NCI-H446 treated with DMSO at 0.1 percent for 48 hours (cell line): ENCODE measurements at regions not wholly inside any gene's neighbourhood (a gene's known extent, or its start where the extent isn't known, plus 50 kb on each side); places are given as distances from the start of the nearest gene placed in this dataset.
A peak's percentile ranks its signal among the peaks of the same experiment; 100 is the strongest.

Experiments used
- DNase-seq: peaks from one replicate; lab custom pipeline; 2025; lab: John Stamatoyannopoulos, UW

DNA sequence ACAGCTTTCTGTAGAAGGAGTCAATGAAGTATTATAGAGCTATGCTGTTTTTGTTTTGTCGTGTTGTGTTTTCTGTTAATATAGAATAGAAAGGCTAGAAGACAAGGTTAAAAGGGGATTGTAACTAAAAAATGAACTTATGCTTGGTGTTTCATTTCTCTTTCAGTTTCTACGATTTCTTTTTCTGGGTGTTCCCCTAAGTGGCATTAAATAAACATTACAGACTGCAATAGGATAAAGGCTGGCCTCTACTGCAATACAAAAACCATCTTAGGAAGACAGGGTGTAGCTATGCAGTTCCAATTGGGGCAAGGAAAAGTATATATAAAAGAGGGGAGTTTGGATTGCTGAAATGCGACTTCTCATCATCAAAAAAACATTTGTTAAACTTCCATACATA lies 1609.7 kb upstream of the ACVR2A start:
- DNase-seq: no peak

DNA sequence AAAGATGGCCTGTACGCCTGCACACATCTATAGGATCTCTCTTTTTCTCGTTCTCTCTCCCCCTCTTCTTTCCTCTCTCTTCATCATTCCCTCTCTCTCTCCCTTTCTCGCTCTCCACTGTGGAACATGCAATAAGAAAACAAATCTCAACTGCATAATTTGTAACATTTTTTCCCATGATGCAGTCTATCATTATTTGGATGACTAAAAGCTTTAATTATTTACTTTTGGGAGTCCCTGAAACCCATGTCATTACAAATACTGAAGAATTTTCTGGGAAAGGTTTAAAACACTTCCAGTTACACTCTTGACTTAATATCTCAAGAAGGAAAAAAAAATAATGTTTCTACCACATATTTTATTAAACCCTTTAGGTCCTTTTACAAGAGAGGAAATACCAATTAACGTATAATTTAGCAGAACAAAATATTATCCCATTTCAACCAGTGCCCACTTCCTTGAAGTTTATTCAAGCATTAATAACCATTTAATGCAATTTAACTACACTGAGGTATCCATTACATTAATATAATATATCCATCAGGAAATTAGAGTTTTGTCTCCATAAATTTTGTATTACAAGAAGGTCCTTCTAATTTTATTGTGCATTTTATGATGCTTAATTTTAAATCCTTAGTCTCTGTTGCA lies 1615.2 kb upstream of the ACVR2A start:
- no peak for DNase-seq

DNA sequence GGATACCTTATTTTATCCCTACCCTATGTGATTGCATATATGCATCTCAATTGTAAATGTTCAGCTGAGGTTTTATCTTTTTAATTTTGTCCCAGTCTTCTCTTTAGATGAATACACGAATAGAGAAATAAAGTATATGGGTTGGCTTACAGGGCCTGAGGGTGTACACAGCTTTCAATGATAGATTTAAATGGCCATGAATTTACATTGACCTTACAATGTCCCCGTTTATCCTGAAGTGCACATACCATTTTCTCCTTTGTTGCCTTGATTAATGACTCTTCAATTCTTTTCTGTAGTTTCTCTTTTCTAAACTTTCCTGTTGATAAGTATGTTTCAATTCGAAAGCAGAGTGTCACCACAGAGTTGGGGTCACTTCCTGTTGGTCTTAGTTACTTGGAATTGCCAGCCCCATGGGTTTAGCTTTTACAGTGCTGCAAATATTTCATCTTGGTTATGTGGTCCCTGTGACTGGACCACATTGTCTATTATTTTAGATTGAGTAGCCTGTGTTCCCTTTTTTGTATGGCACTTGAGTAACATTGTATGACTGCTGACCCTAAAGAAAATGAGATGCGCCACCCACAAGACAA lies 1616.3 kb upstream of the ACVR2A start:
- DNase-seq: no peak

DNA sequence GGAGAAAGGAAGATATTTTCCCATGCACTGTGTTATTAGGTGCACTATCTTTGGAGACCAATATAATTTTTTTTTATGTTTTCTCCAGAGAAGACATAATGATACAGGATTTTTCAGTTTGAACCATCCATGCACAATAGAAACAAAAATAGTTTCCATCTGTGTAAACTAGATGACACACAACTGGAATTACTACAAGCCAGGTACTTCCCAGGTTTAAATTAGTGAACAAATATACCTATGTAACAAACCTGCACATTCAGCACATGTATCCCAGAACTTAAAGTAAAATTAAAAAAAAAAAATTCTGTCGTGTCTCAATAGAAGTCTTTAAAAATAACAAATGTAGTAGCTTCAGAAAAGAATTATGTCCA lies 1616.8 kb upstream of the ACVR2A start:
- no peak for DNase-seq

DNA sequence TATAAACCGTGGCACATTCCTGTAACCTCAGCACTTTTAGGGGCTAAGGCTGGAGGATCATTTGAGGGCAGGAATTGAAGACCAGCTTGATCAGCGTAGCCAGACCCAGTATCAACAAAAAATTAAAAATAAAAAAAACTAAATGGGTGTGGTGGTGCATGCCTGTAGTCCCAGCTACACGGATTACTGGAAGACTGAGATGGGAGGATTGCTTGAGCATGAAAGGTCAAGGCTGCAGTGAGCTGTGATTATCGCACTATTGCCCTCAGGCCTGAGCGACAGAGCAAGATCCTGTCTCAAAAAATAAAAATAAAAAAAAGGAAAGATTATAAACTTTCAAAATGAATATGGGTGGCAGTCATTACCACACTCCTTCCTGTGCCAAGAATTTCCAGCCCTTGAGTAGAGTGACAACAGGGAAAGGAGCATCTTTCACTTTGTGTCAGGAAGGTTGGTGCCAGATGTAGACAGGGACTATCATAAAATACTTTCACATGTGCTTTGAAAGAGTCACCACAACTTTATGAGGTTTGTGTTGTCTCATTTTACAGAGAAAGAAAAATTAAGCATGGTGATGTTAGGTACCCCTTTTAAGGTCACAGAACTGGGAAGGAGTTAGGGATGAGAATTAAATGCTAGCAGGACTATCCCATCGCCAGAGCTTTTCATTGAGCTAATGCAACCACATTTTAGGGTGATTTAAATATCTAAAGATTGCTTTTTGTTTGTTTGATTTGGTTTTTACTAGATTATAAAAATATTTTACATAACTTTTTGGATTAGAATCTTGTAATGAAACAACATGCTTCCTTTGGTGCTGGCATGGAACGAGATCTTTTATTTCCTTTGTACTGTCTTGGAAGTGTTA lies 1617.4 kb upstream of the ACVR2A start:
- no peak for DNase-seq

DNA sequence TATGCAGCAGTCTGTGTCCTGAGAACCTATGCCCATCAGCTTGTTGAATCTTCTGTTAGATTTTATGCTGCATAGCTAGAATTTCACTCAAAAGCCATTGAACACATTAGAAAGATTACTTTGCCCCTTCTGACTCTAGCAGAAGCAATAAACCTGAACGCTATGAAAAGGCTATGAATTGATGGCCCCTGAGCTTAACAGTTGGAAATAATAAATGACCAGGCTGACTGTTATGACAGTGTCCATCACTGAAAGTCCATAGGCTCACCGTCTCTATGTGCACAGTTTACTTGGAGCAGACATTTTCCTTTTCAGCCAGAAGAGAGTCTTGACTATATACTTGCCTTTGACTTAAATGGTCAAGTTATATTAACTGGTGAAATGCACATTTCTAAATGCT lies 1618.8 kb upstream of the ACVR2A start:
- no peak for DNase-seq

DNA sequence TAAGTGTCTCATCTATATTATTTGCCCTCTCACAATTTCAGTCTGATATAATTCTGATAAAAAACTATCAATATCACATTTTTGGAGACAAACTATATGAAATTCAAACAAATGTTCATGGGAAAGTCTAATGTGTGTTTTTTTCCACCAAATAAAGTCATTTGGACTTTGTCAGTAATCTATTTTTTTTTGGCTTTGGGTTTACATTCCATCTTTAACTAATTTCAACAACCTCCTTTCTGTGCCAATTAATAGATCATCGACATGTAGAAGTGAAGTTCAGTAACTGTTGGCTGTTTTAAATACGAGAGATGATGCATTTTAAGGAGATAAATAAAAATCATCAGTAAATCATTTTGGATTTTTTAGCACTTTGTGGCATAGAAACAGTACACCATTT lies 1623.0 kb upstream of the ACVR2A start:
- no peak for DNase-seq

DNA sequence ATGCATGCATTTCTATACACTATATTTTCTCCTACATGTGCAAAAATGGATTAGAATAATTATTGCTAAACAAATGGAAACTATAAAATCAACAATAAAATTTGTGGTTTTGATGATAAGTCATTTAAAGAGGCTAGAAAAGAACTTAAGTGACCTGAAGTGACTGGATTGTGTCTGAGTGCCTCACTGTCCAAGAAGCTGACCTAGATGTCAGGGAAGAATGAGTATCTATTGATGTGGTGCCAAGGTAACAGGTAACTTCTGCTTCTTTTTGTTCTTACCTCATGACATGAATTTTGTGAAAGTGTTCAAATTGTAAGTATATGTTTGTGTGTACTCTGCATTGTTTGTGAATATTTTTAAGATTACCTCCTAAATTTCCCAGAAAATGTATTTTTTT lies 1623.9 kb upstream of the ACVR2A start:
- no peak for DNase-seq

DNA sequence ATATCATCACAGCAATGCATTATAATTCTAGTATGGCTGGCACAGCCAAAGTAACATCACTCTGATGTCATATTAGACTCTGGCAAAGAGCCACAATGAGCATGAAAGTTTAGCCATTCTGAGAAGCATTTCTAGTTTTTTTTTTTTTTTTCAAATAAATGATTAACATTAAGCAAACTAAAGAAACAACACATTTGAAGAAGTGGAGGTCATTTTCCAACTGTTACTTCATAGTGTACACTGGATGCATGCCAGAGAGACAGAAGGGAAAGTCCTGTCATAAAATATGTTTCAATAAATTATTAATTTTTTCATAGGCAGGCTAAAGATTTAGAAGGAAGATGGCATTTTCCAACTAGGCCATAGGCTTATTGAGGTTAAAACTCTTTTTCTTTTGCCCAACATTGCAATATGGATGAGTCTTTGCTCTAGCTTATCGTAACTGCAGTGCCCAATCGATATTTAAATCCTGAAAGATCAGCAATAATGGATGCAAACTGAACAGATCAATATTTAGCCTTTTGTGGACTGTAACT lies 1630.4 kb upstream of the ACVR2A start:
- peak; percentile 84 for DNase-seq

DNA sequence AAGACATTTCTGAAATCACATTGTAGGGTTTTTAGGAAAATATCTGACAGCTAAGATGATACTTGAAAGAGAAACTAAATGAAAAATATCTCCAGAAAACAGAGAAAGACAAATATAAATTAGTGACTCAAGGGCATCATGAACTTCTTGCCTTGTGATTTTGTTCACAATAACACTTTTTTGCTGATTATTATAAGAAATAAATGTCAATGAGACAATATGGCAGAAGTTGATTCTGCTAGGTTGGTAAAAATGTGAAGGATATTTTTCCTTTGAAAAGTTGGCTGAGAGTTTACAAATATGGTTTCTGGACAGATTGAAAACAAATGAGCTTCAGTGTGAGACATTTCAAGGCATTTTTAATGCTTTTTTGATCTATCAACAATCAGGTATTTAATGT lies 1631.2 kb upstream of the ACVR2A start:
- no peak for DNase-seq

DNA sequence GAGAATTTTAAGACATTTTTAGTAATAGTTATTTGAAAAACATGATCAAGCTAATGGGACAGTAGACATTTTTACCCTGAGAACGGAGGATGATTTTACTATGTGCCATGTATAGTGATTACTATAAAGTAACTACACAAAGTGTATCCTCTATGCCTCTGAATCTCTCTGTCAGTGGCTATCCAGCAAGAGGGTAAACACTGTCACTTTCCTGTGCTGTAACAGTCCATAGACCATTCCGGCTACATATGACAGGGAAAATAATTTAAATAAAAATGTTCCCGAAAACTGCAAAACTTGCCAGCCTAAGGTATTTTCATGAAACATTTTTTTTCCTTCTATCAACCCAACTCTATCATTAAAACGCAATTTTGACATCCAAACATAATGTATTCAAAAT lies 1632.2 kb upstream of the ACVR2A start:
- no peak for DNase-seq

DNA sequence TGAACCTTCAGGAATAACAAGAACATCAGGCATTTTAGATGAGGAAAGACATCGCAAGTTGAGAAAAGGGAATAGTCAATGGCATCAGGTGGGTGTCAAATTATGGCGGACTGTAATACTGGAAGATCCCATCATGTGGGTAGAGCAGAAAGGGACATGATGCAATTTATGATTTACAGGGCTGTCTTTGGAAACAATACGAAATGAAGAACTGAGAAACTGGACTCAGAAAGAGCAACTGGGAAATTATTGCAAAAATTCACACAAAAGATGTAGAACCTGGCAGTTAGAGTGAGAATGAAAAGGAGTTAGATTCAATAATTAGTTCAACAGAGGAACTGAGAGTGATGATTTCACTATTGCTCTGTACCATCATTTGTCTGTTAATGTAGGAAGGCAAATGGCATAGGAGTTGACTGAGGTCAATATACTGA lies 1635.0 kb upstream of the ACVR2A start:
- no peak for DNase-seq

DNA sequence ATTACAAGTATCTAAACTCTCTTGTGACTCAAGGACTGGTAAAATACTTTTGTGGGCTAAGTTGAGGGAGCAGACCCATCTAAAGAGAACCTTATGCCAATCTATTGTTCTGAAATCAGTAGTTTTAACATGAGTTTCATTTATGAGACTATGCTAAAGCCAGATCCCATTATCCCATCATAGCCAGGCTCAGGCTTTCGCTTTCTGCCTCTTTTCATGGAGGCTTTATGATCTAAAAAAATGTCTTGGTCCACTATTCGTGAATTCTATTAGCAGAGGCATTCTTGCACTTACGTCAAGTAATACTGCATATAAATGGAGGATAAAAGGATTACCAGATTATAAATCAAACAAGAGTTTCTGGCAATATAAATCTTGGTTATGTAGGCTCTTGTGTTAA lies 1636.9 kb upstream of the ACVR2A start:
- no peak for DNase-seq

DNA sequence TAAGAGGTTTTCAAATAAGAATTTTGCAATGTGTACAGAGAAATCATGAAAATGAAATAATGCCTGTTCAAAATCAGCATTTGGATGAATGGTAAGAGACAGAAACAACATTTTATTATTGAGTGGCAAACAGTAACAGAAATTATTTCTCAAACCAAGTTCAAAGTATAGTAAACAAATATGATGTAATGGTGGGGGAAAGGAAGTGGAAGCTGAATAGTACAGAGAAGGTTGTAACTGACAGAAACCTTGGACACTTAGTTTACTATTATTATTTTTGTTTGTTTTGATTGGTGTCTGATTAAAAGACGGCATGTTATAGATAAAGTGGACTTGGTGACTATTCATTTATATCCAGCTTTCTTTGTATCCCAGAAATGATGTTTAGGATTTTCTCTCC lies 1637.4 kb upstream of the ACVR2A start:
- no peak for DNase-seq

DNA sequence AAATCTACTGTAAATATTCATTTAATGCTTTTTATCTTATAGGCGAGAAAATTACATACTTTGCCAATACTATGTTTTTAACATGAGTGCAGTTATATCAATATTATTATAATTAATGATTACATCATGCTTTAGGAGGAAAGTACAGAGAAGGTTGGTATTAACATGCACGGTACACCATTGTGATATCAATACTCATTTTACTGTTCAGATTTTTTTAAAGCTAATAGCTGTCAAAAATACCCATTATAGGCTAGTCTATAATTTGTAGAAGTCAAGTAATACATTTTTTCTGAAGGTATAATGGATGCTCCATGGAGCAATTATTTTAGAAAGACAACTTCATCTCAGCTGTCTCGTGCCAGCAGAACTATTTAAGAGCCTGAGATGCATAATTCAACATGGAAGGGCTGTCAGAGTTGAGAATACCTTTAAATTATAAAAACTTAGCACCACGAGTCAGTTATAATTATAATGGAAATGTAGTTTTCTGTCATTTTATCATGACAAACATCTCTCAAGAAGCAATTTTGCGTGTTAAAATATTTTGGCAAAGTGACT lies 1641.7 kb upstream of the ACVR2A start:
- DNase-seq: no peak

DNA sequence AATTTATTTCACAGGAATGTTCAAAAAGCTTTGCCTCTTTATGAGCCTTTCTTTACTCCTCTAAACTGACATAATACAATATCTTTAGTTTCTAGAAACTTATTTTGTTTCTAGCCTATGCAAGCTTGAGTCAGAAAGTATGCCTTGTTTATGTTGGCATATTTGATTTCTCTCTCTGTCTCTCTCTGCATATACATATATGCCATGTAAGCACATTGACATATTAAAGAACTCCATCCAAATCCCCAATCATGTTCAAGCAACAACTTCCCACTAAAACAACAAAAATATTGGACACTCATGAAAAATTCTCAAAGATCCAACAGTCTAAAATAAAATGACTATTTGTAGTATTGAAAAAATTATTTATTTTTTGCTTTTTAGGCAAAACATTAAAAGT lies 1651.2 kb upstream of the ACVR2A start:
- DNase-seq: no peak

DNA sequence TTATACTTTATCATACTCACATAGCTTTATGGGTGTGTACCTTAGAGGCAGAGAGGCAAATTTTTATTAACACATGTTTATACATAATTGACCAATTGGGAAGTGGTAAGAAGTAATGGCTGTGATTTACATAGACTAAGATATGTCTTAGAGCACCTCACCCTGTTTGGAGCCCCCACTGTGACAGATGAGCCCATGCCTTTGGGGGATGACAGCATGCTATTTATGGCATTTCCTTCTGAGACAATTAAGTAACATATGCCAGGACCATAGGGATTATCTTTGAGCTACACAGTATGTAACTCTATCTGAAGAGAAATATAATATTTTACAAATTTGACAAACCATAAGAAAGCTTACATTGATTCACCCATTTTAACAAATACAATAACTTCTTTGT lies 1655.3 kb upstream of the ACVR2A start:
- no peak for DNase-seq

DNA sequence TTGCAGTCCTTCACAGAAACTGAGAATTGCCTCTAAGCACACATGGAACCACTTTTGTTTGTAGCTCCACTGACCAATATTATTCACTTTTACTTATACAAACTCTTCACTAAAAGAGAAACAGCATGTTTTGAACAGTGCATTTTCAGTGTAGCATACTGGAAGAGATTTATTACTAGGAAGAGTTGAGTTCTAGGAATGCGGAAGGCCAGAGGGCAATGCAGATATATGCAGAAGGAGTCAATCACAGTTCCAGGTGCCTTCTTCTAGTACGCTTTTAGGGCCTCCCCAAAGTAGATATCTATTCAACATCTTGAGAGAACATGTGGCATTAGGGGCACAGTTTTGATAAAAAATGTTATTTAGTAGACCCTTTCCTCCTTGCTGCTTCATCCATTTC lies 1654.0 kb upstream of the ZEB2 start:
- DNase-seq: no peak

DNA sequence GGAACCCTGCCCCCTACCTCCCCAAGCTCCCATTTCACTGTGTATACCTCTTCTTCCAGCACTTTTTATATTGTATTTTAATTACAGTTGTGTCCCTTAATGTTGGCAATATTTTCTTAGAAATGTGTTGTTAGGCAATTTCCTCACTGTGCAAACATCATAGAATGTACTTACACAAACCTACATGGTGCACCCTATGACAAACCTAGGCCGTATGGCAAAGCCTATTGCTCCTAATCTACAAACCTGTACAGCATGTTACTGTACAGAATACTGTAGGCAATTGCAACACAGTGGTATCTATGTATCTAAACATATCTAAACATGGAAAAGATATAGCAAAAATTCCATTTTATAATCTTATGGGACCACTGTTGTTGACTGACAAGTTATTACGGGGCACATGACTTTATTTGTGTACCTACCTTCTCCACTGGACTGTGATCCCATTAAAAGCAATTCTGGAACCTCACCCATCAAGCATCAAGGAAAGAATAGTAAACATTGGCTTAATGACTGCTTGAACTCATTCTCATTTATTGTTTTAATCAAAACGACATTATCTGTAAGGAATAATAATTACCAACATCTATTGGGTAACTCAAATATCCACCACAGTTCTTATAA lies 1641.5 kb upstream of the ZEB2 start:
- DNase-seq: no peak

DNA sequence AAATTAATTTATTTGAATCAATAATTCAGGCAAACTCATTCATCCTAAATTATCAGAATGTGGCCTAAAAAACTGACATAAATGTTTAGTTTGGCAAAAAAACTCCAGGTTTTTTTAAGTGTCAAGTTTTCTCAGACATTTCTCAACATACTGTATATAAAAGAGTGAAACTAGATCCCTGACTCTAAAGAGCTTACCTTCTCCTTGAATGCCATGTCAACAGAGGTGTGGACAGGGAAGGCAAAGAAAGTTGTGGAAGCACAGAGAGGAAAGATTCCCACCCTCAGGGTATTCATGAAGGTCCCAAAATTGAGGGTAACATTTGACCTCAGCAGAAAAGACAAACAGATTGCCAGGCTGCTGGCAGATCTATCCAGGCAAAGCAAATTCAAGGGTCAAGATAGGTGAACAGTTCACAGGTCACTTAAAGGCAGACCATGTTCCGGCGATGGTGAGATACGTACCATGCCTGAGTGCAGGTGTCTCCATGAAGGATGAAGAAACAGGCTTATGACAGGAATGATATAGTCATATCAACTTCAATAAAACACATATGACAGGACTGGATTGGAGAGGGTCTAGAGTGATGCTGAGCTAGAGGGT lies 1638.3 kb upstream of the ZEB2 start:
- DNase-seq: no peak

DNA sequence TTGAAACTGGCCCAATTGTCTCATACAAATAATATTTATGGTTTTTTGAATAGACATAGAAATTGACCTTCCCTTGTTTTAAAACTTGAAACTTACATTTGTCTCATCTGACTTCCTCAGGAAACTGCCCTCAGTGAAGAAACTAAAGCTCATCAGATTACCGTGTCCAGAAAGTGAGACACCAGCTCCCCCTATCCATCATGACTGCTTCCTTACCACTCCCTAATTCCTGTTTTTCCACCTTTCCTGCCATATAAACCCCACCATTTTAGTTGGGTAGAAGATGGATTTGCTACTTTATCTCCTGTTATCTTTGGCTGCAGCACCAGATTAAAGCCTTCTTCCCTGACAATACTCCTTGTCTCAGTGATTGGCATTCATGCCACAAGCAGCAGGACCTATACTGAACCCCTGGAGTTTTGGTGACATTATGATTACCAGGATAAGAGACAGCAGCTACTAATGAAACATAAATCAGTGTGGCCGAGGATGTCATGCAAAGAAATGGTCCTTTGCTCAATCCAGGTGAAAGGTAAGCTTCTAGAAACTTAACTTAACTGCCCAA lies 1627.6 kb upstream of the ZEB2 start:
- no peak for DNase-seq

DNA sequence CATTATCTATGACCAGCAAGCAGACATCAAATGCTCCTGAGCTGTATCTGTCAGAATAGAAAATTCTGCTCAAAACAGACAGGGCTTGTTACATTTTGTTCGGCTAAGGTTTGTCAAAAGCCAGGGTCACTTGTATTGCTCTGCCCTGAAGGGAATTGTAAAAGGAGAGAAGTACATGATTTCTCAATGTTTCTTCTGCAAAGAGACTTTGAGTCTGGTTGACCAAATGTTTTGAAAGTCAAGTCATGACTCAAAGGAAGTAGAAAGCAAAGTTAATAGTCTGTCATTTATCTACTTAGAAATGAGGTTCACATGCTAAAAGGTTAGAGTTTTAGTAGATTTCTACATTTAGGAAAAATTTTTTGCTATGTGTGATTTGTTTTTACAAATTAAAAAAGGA lies 1624.1 kb upstream of the ZEB2 start:
- DNase-seq: no peak
